Stimulated activated naive CD8-positive, alpha-beta T cell treated with anti-CD3 and anti-CD28 coated beads, Interleukin-15, Interleukin-2, amounts not matched to agents 100 U/mL and 50 U/mL, for 24 hours (primary cell): ENCODE measurements at regions not wholly inside any gene's neighbourhood (a gene's known extent, or its start where the extent isn't known, plus 50 kb on each side); places are given as distances from the start of the nearest gene placed in this dataset.
"Not testable (repeated sequence)": the region's sequence is repeated elsewhere in the genome, so short reads cannot be mapped to it uniquely, and the experiment has no call there.

Experiments
- ATAC-seq: fragments of 150-1000 bp; cut with Tn5 transposase; one replicate; pipeline ENCODE4 v1.10.0; 2021
- DNase-seq: peaks from one replicate; pipeline ENCODE4 v3.0.0; 2021

DNA sequence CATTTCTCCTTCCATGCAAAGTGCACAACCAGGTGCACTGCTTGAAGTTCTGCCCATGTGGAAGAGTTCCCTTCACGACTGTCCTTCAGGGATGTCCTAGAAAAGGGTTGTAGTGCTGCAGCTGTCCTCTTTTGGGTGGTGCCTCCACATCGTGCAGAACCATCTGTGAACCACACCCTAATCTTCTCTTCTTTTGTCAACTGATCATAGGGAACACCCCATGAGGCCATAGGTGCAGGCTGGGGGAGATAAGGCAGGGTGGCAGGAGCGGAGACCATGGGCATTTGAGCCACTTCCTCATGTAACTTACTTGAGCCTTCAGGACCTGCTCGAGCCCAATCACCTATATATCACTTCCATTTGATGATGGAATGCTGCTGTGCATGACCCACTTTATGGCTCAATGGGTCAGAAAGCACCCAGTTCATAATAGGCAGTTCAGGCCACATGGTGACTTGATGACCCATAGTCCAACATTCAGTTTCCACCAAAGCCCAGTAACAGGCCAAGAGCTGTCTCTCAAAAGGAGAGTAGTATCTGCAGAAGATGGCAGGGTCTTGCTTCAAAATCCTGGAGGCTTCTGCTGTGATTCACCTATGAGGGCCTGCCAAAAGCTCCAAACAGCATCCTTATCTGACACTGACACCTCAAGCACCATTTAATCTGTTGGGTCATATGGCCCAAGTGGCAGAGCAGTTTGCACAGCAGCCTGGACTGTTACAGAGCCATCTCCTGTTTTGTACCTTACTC, 84.7 kb upstream of the CYRIA start:
- no peak for ATAC-seq

DNA sequence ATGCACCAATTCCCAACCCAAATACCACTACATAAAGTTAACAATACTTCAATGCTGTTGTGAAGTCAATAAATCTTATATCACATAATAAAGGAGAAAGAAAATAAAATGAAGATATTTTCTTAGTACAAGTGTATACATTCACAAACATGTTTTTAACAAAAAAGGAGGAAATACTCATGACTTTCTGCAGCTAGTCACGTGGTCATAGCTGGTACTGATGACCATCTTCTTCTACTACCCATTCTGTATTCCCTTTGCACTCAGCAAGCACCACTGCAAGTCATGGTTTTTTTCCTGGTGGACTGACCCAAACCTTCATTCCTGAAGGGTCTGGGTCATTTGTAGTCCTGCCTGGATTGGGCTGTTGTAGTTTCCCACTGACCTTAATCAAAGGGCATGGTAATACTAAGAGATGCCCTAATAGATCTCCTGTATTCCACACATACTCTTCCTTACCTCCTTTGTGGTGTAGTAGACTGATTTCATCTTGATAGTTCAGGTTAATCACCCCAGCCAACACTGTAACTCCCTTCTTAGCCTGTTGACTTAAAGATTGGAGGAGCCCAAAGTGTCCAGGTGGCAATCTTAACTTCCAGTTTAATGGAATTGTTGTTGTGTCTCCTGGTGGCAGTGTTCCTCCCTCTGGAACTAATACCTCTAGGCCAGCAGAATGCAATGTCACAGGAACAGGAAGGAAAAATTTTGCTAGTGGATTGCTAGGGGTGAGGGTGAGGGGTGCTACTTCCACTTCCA, 83.1 kb upstream of the CYRIA start:
- not testable (repeated sequence) for DNase-seq, ATAC-seq

More for the DNA sequence above, 84.7 kb upstream of the CYRIA start:
- DNase-seq: no peak

- no peak for DNase-seq
- ATAC-seq: peak; percentile 77
Observed at GRCh38 chr2:16747689-16748088, 82.1 kb upstream of the CYRIA start.

- DNase-seq: no peak
- peak; percentile 44 for ATAC-seq
Observed at GRCh38 chr2:16747257-16747656, 81.6 kb upstream of the CYRIA start.

- DNase-seq (no peak), ATAC-seq (no peak)
Observed at GRCh38 chr2:16746833-16747232, 81.2 kb upstream of the CYRIA start.

GRCh38 chr2:16746329-16746728, 80.7 kb upstream of the CYRIA start:
- no peak for DNase-seq
- no peak for ATAC-seq

GRCh38 chr2:16745466-16745865, 79.8 kb upstream of the CYRIA start:
- DNase-seq (peak; percentile 12), ATAC-seq (peak; percentile 60)

DNA sequence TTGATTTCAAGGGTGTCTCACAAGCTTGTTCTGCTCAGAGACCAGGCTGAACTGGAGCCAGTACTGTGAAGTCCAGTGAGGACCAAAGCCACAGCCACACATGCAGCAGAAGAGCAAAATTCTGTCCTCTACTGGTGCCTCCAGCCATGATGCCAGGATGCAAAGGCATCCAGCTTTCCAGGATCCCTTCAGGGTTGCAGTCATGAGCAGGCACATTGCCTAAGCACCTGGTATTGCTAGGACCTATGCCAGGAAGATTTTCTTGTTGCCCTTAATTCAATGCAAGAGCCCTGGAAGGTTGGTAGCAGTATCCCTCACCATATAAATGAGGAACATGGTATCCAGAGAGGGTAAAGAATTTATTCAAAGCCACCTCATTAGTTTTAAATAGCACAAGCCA, 78.9 kb upstream of the CYRIA start:
- DNase-seq (no peak), ATAC-seq (no peak)

GRCh38 chr2:16742026-16742425, 76.4 kb upstream of the CYRIA start:
- DNase-seq (no peak), ATAC-seq (no peak)

- no peak for DNase-seq
- no peak for ATAC-seq
Observed at GRCh38 chr2:16741498-16741897, 75.9 kb upstream of the CYRIA start.

DNA sequence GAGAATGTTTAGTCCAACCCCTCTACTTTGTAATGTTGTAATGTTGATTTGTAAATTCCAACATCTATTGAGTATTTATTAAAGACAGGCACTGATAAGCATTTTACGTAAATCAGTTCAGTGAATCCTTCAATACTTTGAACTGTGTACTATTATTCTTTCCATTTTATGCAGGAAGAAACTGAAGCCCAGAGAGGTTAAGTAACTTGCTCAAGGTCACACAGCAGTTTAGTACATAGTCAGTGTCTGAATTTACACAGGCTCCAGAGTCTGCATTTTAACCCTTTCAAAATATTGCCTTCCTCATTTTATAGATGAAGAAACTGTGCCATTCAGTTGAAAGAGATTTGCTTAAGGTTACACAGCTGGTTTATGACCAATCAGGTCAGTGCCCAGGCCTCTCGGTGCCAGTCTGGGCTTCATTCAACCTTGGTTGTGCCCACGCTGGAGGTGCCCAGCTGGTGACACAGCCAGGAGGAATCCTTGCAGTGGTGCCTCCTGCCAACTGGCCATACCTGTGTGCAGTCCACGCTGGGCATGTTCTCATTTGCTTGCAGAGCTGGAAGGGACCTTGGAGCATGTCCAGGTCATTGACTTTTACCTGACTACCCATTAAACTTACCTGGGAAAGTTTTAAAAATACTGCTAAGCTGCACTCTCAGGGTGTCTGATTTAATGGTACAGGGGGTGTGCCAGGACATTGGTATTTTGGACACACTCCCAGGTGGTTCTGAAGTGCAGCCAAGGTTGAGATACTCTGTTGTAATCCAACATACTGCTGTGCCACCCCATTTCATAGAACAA, 74.3 kb upstream of the CYRIA start:
- ATAC-seq: no peak
- no peak for DNase-seq

DNA sequence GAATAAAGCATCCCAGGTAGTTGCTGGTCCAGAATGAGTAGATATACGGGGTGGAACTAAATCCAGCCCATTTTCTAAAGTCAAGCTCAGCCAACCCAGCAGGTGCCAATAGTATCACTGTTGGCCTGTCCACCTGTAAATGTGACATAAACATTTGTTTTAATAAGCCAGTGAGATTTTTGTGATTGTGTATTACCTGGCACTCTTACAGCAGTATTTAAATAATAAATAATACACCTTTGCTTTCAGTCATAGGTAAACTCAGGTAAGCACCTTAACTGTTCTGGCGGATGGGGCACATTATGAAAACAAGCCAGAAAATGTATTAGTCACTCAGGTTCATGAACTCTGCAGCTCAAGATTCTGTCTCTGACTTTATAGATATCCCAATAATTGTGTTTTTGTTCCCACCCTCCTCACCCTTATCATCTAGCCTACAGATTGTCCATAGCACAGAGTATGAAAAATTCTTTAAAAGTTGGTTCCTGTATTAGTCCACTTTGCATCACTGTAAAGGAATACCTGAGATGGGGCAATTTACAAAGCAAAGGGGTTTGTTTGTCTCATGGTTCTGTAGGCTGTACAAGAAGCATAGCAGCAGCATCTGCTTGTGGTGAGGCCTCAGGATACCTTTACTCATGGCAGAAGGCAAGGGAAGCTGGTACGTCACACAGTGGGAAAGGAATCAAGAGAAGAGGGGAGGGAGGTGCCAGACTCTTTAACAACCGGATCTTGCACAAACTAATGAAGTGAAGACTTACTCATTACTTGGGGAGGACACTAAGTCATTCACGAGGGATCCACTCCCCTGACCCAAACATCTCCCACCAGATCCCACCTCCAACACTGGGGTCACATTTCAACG, 73.0 kb upstream of the CYRIA start:
- ATAC-seq: no peak
- no peak for DNase-seq

DNA sequence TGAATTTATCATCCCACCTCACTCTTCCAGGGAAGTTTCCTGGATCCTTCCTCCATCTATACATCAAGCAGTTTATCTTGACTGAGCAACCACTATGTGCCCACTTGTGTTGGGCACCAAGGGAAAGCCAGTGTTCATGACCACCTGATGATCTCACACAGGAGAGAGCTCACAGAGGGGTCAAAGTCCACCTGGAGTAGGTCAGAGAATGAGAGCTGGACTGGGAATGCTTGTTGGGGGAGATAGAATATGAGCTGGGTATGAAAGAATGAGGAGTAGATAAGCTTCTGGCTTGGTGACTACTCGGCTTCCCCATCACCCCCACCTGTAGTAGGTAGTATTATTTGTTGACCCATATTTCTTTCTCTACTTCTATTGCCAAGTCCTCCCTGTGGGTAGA, 72.2 kb upstream of the CYRIA start:
- DNase-seq: no peak
- ATAC-seq: no peak

- ATAC-seq: no peak
- no peak for DNase-seq
Observed at GRCh38 chr2:16736633-16737032, 71.0 kb upstream of the CYRIA start.

GRCh38 chr2:16729335-16729734, 63.7 kb upstream of the CYRIA start:
- ATAC-seq (peak; percentile 21), DNase-seq (no peak)

DNA sequence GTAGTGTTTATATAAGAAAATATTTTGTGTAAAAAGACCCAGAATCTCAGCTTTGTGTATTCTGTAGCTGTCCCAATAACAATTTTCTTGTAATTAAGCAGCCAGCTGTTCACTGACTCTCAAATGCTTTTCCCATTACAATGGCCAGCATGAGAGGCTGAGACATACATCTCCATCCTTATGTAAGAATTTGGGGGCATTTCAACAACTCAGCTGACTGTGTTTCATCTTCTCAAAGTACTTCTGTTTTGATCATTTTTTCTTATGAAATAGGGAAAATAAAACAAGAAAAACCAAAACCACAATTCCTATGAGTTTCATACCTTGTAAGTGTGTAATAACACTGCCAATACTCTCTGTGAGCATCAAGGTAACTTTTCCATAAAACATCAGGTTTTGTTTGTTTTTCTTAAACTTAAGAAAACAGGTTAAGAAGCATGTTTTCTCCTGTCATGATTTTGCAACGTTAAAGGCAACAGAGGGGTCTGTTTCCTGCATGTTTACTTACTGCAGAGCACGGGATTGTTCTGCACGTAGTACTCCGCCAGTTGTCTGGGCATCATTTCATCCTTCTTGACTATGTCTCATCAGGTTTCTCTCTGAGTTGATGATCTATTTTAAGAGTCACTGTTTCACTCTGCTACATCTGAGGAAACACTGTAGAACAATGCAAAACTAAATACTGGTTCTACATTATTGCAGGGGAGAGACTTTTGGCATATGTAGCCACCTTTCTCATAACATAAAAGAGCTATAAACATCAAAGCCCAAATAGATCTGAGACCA, 62.9 kb upstream of the CYRIA start:
- no peak for DNase-seq
- ATAC-seq: no peak

GRCh38 chr2:16727849-16728248, 62.2 kb upstream of the CYRIA start:
- not testable (repeated sequence) for DNase-seq, ATAC-seq

GRCh38 chr2:16727256-16727655, 61.6 kb upstream of the CYRIA start:
- no peak for ATAC-seq
- DNase-seq: no peak

GRCh38 chr2:16726577-16726976, 60.9 kb upstream of the CYRIA start:
- no peak for ATAC-seq
- DNase-seq: no peak

DNA sequence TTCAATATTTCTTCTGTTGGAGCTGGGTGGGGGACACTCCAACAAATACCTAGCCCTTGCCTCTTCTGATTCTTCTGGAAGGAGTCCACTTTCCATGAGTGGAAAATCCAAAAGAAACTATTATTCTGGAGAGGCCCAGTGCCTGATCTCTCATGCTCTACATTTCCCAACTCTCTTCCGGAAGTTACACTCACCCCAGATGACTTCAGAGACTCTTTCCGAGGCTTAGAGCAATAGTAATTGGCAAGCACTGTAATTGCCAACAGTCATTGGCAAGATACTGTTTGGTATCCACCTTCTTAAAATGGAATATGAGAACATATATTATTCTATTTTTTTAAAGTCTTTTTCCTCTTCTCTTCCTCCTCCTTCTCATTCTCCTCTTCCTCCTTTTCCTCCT, 60.5 kb upstream of the CYRIA start:
- DNase-seq: no peak
- ATAC-seq: no peak

DNA sequence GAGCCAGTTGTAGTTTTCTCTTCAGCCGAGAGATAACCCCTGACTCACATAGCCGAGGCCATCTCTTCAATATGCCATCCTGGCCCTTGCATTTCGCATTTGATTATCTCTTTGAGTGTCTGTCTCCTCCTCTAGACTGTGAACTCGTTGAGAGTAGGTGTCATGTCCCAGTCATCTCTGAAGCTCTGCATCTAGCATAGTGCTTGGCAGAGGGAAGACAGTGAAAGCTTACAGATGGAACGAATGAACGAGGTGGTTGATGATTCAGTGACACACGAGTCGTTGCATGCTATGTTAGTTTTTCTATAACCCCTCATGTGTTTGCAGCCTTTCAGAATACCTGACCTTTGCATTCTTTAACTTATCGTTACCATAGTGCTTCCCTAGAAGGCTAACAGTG, 59.9 kb upstream of the CYRIA start:
- ATAC-seq (peak; percentile 91), DNase-seq (no peak)
